HEK293 (cell line): ENCODE measurements at regions not wholly inside any gene's neighbourhood (a gene's known extent, or its start where the extent isn't known, plus 50 kb on each side); places are given as distances from the start of the nearest gene placed in this dataset.
A peak's percentile ranks its signal among the peaks of the same experiment; 100 is the strongest.

Experiments used
- BCL11A ChIP-seq: fragments of 450-650 bp; formaldehyde crosslinking; IDR thresholded peaks from 2 replicates; pipeline ENCODE4 v1.5.1; 2016; ENCODE audit warnings: low read depth, missing biosample characterization, missing genetic modification characterization
- BCL11B ChIP-seq: fragments of 450-650 bp; formaldehyde crosslinking; IDR thresholded peaks from 2 replicates; pipeline ENCODE4 v1.5.1; 2016; ENCODE audit warnings: low read depth, missing biosample characterization, missing genetic modification characterization
- GLIS1 ChIP-seq: fragments of 450-650 bp; formaldehyde crosslinking; IDR thresholded peaks from 2 replicates; pipeline ENCODE4 v1.5.1; 2016; ENCODE audit warnings: missing biosample characterization, missing genetic modification characterization
- HOXA7 ChIP-seq: sonication (generic); formaldehyde crosslinking; IDR thresholded peaks from 2 replicates; pipeline ENCODE4 v1.8.1; 2022; ENCODE audit warnings: missing genetic modification reagents, borderline replicate concordance
- KLF10 ChIP-seq: fragments of 450-650 bp; IDR thresholded peaks from 2 replicates; pipeline ENCODE4 v1.5.1; 2018; ENCODE audit warnings: missing biosample characterization, mild to moderate bottlenecking, missing genetic modification characterization
- OVOL3 ChIP-seq: fragments of 450-650 bp; formaldehyde crosslinking; IDR thresholded peaks from 2 replicates; pipeline ENCODE4 v1.5.1; 2016; ENCODE audit warnings: missing biosample characterization, missing genetic modification characterization
- PATZ1 ChIP-seq: fragments of 450-650 bp; formaldehyde crosslinking; IDR thresholded peaks from 2 replicates; pipeline ENCODE4 v1.5.1; 2016; ENCODE audit warnings: missing biosample characterization, missing genetic modification characterization
- PRDM2 ChIP-seq: fragments of 450-650 bp; formaldehyde crosslinking; IDR thresholded peaks from 2 replicates; pipeline ENCODE4 v1.5.1; 2016; ENCODE audit warnings: missing biosample characterization, missing genetic modification characterization, borderline replicate concordance
- SETDB1 ChIP-seq: IDR thresholded peaks from one replicate; pipeline ENCODE4 v1.6.1; 2017; ENCODE audit warnings: mild to moderate bottlenecking, low read length, moderate library complexity, mixed read lengths; ENCODE audit not compliant: insufficient read length
- SP7 ChIP-seq: fragments of 450-650 bp; formaldehyde crosslinking; IDR thresholded peaks from 2 replicates; pipeline ENCODE4 v1.5.1; 2016; ENCODE audit warnings: missing biosample characterization, missing genetic modification characterization
- ZBTB48 ChIP-seq: fragments of 450-650 bp; formaldehyde crosslinking; IDR thresholded peaks from 2 replicates; pipeline ENCODE4 v1.5.1; 2016; ENCODE audit warnings: missing biosample characterization, missing genetic modification characterization
- ZBTB7A ChIP-seq: fragments of 450-650 bp; formaldehyde crosslinking; IDR thresholded peaks from 2 replicates; pipeline ENCODE4 v1.5.1; 2016; ENCODE audit warnings: low read depth, missing biosample characterization, missing genetic modification characterization
- ZFHX2 ChIP-seq: fragments of 450-650 bp; formaldehyde crosslinking; conservative IDR thresholded peaks from 2 replicates; pipeline ENCODE4 v1.5.1; 2016; ENCODE audit warnings: missing biosample characterization, missing genetic modification characterization
- ZFP3 ChIP-seq: fragments of 450-650 bp; formaldehyde crosslinking; IDR thresholded peaks from 2 replicates; pipeline ENCODE4 v1.5.1; 2016; ENCODE audit warnings: low read depth, missing biosample characterization, missing genetic modification characterization
- ZIC2 ChIP-seq: fragments of 450-650 bp; formaldehyde crosslinking; IDR thresholded peaks from 2 replicates; pipeline ENCODE4 v1.5.1; 2016; ENCODE audit warnings: missing biosample characterization, missing genetic modification characterization
- ZNF184 ChIP-seq: fragments of 450-650 bp; IDR thresholded peaks from 2 replicates; pipeline ENCODE4 v1.5.1; 2018; ENCODE audit warnings: missing biosample characterization, mild to moderate bottlenecking, missing genetic modification characterization
- ZNF26 ChIP-seq: fragments of 450-650 bp; formaldehyde crosslinking; IDR thresholded peaks from 2 replicates; pipeline ENCODE4 v1.5.1; 2016; ENCODE audit warnings: missing biosample characterization, missing genetic modification characterization
- ZNF513 ChIP-seq: fragments of 450-650 bp; IDR thresholded peaks from 2 replicates; pipeline ENCODE4 v1.5.1; 2018; ENCODE audit warnings: missing biosample characterization, missing genetic modification characterization
- ZNF580 ChIP-seq: fragments of 450-650 bp; formaldehyde crosslinking; IDR thresholded peaks from 2 replicates; pipeline ENCODE4 v1.5.1; 2016; ENCODE audit warnings: missing biosample characterization, missing genetic modification characterization
- ZNF585B ChIP-seq: fragments of 450-650 bp; formaldehyde crosslinking; IDR thresholded peaks from 2 replicates; pipeline ENCODE4 v1.5.1; 2016; ENCODE audit warnings: missing biosample characterization, missing genetic modification characterization
- ZNF664 ChIP-seq: fragments of 450-650 bp; formaldehyde crosslinking; IDR thresholded peaks from 2 replicates; pipeline ENCODE4 v1.5.1; 2016; ENCODE audit warnings: missing biosample characterization, missing genetic modification characterization
- ZNF692 ChIP-seq: fragments of 450-650 bp; formaldehyde crosslinking; IDR thresholded peaks from 2 replicates; pipeline ENCODE4 v1.5.1; 2016; ENCODE audit warnings: missing biosample characterization, missing genetic modification characterization
- ZNF785 ChIP-seq: fragments of 450-650 bp; formaldehyde crosslinking; IDR thresholded peaks from 2 replicates; pipeline ENCODE4 v1.5.1; 2016; ENCODE audit warnings: missing biosample characterization, missing genetic modification characterization
- ZNF843 ChIP-seq: fragments of 450-650 bp; formaldehyde crosslinking; IDR thresholded peaks from 2 replicates; pipeline ENCODE4 v1.5.1; 2016; ENCODE audit warnings: missing biosample characterization, missing genetic modification characterization
- ZSCAN5A ChIP-seq: fragments of 450-650 bp; formaldehyde crosslinking; IDR thresholded peaks from 2 replicates; pipeline ENCODE4 v1.5.1; 2016; ENCODE audit warnings: missing biosample characterization, missing genetic modification characterization
- ZXDB ChIP-seq: fragments of 450-650 bp; formaldehyde crosslinking; IDR thresholded peaks from 2 replicates; pipeline ENCODE4 v1.5.1; 2016; ENCODE audit warnings: missing biosample characterization, missing genetic modification characterization

GRCh38 chr6:27582928-27583725 is 110.2 kb upstream of the ZNF184 start (continued):
- TF ChIP-seq PRDM2 (tag by site-specific recombination), result no peak
- TF ChIP-seq ZNF785 (tag by site-specific recombination), result no peak
- TF ChIP-seq ZIC2 (tag by site-specific recombination), result no peak
- 0 out of 2 replicates have a peak, but pooled peaks have one; percentile 10 for TF ChIP-seq ZNF184 (tag by site-specific recombination)
- peak; percentile 73 for TF ChIP-seq SP7 (tag by site-specific recombination)
- no peak for TF ChIP-seq BCL11B
- 0 out of 2 replicates have a peak, but pooled peaks have one; percentile 24 for TF ChIP-seq ZXDB
- no peak for TF ChIP-seq ZFP3 (tag by site-specific recombination)
- no peak for TF ChIP-seq OVOL3
- no peak for TF ChIP-seq GLIS1 (tag by site-specific recombination)
- no peak for TF ChIP-seq BCL11A (tag by site-specific recombination)
- no peak for TF ChIP-seq ZSCAN5A (tag by site-specific recombination)
- no peak for TF ChIP-seq ZNF26 (tag by site-specific recombination)
- no peak for TF ChIP-seq ZNF843 (tag by site-specific recombination)
- no peak for TF ChIP-seq HOXA7 (CRISPR knock-in tag)
- TF ChIP-seq ZNF580 (tag by site-specific recombination), result peak; percentile 67
- no peak for TF ChIP-seq ZFHX2 (tag by site-specific recombination)
- no peak for TF ChIP-seq ZBTB48 (tag by site-specific recombination)
- no peak for TF ChIP-seq ZNF585B (tag by site-specific recombination)
- no peak for TF ChIP-seq KLF10 (tag by site-specific recombination)
- TF ChIP-seq SETDB1, result no peak
- TF ChIP-seq ZNF513 (tag by site-specific recombination), result no peak
- no peak for TF ChIP-seq PATZ1 (tag by site-specific recombination)
- peak; percentile 66 for TF ChIP-seq ZNF692
- TF ChIP-seq ZBTB7A (tag by site-specific recombination), result no peak
- TF ChIP-seq ZNF664, result no peak
